ENCODE measurements at regions not wholly inside any gene's neighbourhood (a gene's known extent, or its start where the extent isn't known, plus 50 kb on each side); places are given as distances from the start of the nearest gene placed in this dataset.
"Not testable (repeated sequence)": the region's sequence is repeated elsewhere in the genome, so short reads cannot be mapped to it uniquely, and the experiment has no call there.

- DNase-seq = no peak
Measured at GRCh38 chr7:121618182-121618581, 222.1 kb upstream of the FAM3C start.

GRCh38 chr7:121610243-121610642 lies 214.1 kb upstream of the FAM3C start:
- DNase-seq = no peak

GRCh38 chr7:121609208-121609607 lies 213.1 kb upstream of the FAM3C start:
- no peak for DNase-seq

- no peak for DNase-seq
Measured at GRCh38 chr7:121608785-121609184, 212.7 kb upstream of the FAM3C start.

GRCh38 chr7:121608183-121608582 lies 212.1 kb upstream of the FAM3C start:
- DNase-seq = not testable (repeated sequence)

GRCh38 chr7:121605317-121605680 lies 209.2 kb upstream of the FAM3C start:
- DNase-seq = peak in 1 of 2 experiments; percentile 40

- no peak for DNase-seq
Measured at GRCh38 chr7:121604627-121605316, 208.7 kb upstream of the FAM3C start.

GRCh38 chr7:121603886-121604285 lies 207.8 kb upstream of the FAM3C start:
- no peak for DNase-seq

GRCh38 chr7:121599887-121600286 lies 203.8 kb upstream of the FAM3C start:
- no peak for DNase-seq

GRCh38 chr7:121595758-121596696 lies 199.9 kb upstream of the FAM3C start:
- DNase-seq = no peak

- DNase-seq = peak in 1 of 2 experiments; percentile 42
Measured at GRCh38 chr7:121591926-121592325, 195.8 kb upstream of the FAM3C start.

GRCh38 chr7:121587435-121587834 lies 191.3 kb upstream of the FAM3C start:
- DNase-seq = no peak

- DNase-seq = peak in 1 of 2 experiments; percentile 16
Measured at GRCh38 chr7:121582258-121582657, 186.2 kb upstream of the FAM3C start.

- DNase-seq = no peak
Measured at GRCh38 chr7:121579639-121580038, 183.5 kb upstream of the FAM3C start.

GRCh38 chr7:121578669-121579068 lies 182.6 kb upstream of the FAM3C start:
- DNase-seq = no peak

- no peak for DNase-seq
Measured at GRCh38 chr7:121576148-121576917, 180.2 kb upstream of the FAM3C start.

GRCh38 chr7:121575194-121575765 lies 179.2 kb upstream of the FAM3C start:
- DNase-seq = no peak

- no peak for DNase-seq
Measured at GRCh38 chr7:121574109-121574508, 178.0 kb upstream of the FAM3C start.

GRCh38 chr7:121572615-121573014 lies 176.5 kb upstream of the FAM3C start:
- no peak for DNase-seq

- no peak for DNase-seq
Measured at GRCh38 chr7:121570365-121570764, 174.3 kb upstream of the FAM3C start.

GRCh38 chr7:121563177-121563576 lies 167.1 kb upstream of the FAM3C start:
- no peak for DNase-seq

GRCh38 chr7:121562259-121562658 lies 166.2 kb upstream of the FAM3C start:
- DNase-seq = no peak

GRCh38 chr7:121561717-121562116 lies 165.6 kb upstream of the FAM3C start:
- DNase-seq = peak in 1 of 2 experiments; percentile 19
